ENCODE measurements at regions not wholly inside any gene's neighbourhood (a gene's known extent, or its start where the extent isn't known, plus 50 kb on each side); places are given as distances from the start of the nearest gene placed in this dataset.

- no peaks in the 10 kb centered on the region for H3K9me3 ChIP-seq
- ATAC-seq = no peak
- no peaks in the 10 kb centered on the region for H3K36me3 ChIP-seq (ENCODE audit: low read depth)
- intact Hi-C loops (cut with DNase I, micrococcal nuclease) = no loop called here
- H3K4me3 ChIP-seq = no peak overlapping the region
- DNase-seq = no peak
- TF ChIP-seq CTCF (IDR thresholded peaks at IDR 0.05) = no peak
- peaks cover 11% of the 10 kb centered on the region for H3K4me1 ChIP-seq (ENCODE audit: low read depth)
Measured at GRCh38 chr20:22456109-22456508, 128.3 kb downstream of the FOXA2 start.

DNA sequence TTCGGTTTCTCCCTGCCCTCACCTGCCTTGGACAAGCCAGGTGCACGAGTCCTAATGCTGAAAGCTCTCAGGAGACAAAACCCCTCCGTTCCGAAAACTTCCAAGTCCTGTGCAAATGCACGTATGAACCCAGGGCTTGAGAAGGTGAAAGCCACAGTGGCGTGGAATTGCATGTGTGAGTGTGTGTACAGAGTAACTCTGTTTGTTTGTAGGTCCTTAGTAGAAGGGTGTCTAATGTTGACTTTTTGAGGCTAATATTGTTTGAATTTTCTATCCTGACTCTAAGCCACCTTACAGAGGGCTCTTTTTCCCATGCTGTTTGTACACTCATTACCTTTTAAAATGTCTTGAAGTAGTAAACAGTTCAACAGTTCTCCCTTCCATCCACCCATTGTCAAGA lies 129.1 kb downstream of the FOXA2 start:
- ATAC-seq = no peak
- no peak for DNase-seq
- Histone ChIP-seq H3K4me1 (ENCODE audit: low read depth) (peaks cover 12% of the 10 kb centered on the region), H3K36me3 (ENCODE audit: low read depth) (no peaks in the 10 kb centered on the region), H3K9me3 (no peaks in the 10 kb centered on the region), H3K4me3 (no peak overlapping the region)
- intact Hi-C loops (cut with DNase I, micrococcal nuclease) = no loop called here
- TF ChIP-seq CTCF (IDR thresholded peaks at IDR 0.05) = no peak

GRCh38 chr20:22453244-22454080 lies 130.9 kb downstream of the FOXA2 start:
- TF ChIP-seq CTCF (IDR thresholded peaks at IDR 0.05) = peak; percentile 70

DNA sequence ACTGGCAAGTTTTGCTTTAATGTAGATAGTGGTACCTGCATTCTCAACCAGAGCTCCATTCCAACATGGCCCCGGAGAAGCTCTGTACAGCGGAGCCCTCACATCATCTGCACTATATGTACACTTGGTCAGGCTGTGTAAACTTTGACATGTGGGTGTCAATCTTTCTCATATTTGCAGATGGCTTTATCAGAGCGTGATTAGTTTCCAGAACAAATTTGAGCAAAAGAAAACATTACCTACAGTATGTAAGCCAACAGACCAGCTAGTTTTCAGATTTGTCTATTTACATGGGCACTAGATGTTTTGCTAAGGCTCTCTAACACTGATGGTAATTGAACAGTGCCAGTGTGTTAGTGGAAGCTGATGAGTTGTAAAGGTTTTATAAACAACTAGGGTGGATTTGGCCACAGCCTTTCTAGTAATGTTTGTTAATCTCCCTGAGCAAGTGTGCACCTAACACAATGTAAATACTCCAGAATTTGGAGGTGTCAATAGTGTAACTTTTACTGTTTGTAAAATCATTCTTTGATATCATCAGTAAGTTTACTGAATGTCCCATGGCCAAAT lies 131.8 kb downstream of the FOXA2 start:
- intact Hi-C loops (cut with DNase I, micrococcal nuclease) = no loop called here
- H3K9me3 ChIP-seq = no peaks in the 10 kb centered on the region
- H3K36me3 ChIP-seq (ENCODE audit: low read depth) = no peaks in the 10 kb centered on the region
- ATAC-seq (peak; percentile 65), DNase-seq (no peak)
- no peak overlapping the region for H3K4me3 ChIP-seq
- H3K4me1 ChIP-seq (ENCODE audit: low read depth) = peaks cover 26% of the 10 kb centered on the region
- no peak for TF ChIP-seq CTCF (IDR thresholded peaks at IDR 0.05)

More at GRCh38 chr20:22453244-22454080, 130.9 kb downstream of the FOXA2 start:
- H3K9me3 ChIP-seq = no peaks in the 10 kb centered on the region
- DNase-seq (peak in 1 of 3 donors; percentile 70), ATAC-seq (peak; percentile 77)
- H3K36me3 ChIP-seq (ENCODE audit: low read depth) = no peaks in the 10 kb centered on the region
- H3K4me3 ChIP-seq = no peak overlapping the region
- H3K4me1 ChIP-seq (ENCODE audit: low read depth) = peaks cover 26% of the 10 kb centered on the region
- intact Hi-C loops (cut with DNase I, micrococcal nuclease) = no loop called here

DNA sequence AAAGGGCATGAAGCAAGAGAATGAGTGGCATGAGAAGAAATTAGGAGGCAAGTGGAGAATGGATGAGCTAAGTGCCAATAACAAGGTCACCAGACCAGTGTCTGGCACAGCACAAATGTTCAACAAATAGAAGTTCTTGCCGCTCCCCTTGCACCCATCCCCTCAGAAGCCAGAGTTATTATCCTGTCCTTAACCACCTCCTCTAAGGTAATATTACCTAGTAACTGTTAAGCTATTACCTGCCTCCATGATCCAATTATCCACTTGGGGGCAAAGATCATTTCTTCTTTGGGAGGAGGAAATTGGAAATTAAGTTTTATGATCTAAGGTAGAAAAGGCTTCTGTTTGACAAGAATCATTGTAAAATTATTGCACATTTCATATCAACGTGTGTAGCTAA lies 133.8 kb downstream of the FOXA2 start:
- intact Hi-C loops (cut with DNase I, micrococcal nuclease) = no loop called here
- Histone ChIP-seq H3K36me3 (ENCODE audit: low read depth) (no peaks in the 10 kb centered on the region), H3K9me3 (no peaks in the 10 kb centered on the region), H3K4me1 (ENCODE audit: low read depth) (peaks cover 26% of the 10 kb centered on the region), H3K4me3 (no peak overlapping the region)
- no peak for TF ChIP-seq CTCF (IDR thresholded peaks at IDR 0.05)
- peak; percentile 59 for ATAC-seq
- DNase-seq = peak in 1 of 3 donors; percentile 27
